GM20431 (cell line): ENCODE measurements at regions not wholly inside any gene's neighbourhood (a gene's known extent, or its start where the extent isn't known, plus 50 kb on each side); places are given as distances from the start of the nearest gene placed in this dataset.
"Not testable (repeated sequence)": the region's sequence is repeated elsewhere in the genome, so short reads cannot be mapped to it uniquely, and the experiment has no call there.

ENCODE experiments used
- in situ Hi-C: fragments of 300-500 bp; cut with MseI, MboI; formaldehyde crosslinking; loops from one replicate; pipeline ENCODE4 v1.15.0; 2020; ENCODE audit warnings: low sequenced_read_pairs; ENCODE audit not compliant: unreplicated experiment

GRCh38 chr4:89511776-89512175, 204.2 kb upstream of the GPRIN3 start:
- in situ Hi-C loops = no loop called here

- in situ Hi-C loops = no loop called here
These were observed 202.2 kb upstream of the GPRIN3 start for GRCh38 chr4:89509708-89510281.

- in situ Hi-C loops = no loop called here
These were observed 199.4 kb upstream of the GPRIN3 start for GRCh38 chr4:89506866-89507491.

- in situ Hi-C loops = no loop called here
These were observed 195.0 kb upstream of the GPRIN3 start for GRCh38 chr4:89502581-89502980.

GRCh38 chr4:89497517-89498308, 190.1 kb upstream of the GPRIN3 start:
- in situ Hi-C loops = no loop called here

GRCh38 chr4:89496851-89497250, 189.3 kb upstream of the GPRIN3 start:
- in situ Hi-C loops = no loop called here

- in situ Hi-C loops = no loop called here
These were observed 185.8 kb upstream of the GPRIN3 start for GRCh38 chr4:89493367-89493766.

- in situ Hi-C loops = no loop called here
These were observed 185.0 kb upstream of the GPRIN3 start for GRCh38 chr4:89492581-89493071.

GRCh38 chr4:89491761-89492160, 184.2 kb upstream of the GPRIN3 start:
- in situ Hi-C loops = no loop called here

- in situ Hi-C loops = not testable (repeated sequence)
These were observed 182.4 kb upstream of the GPRIN3 start for GRCh38 chr4:89489921-89490431.

GRCh38 chr4:89489338-89489771, 181.8 kb upstream of the GPRIN3 start:
- in situ Hi-C loops = no loop called here

GRCh38 chr4:89488736-89489135, 181.1 kb upstream of the GPRIN3 start:
- in situ Hi-C loops = no loop called here

GRCh38 chr4:89486673-89487072, 179.1 kb upstream of the GPRIN3 start:
- in situ Hi-C loops = no loop called here

- in situ Hi-C loops = no loop called here
These were observed 178.4 kb upstream of the GPRIN3 start for GRCh38 chr4:89486042-89486441.

GRCh38 chr4:89483833-89484232, 176.2 kb upstream of the GPRIN3 start:
- in situ Hi-C loops = no loop called here

GRCh38 chr4:89482926-89483595, 175.5 kb upstream of the GPRIN3 start:
- in situ Hi-C loops = no loop called here

GRCh38 chr4:89482251-89482650, 174.7 kb upstream of the GPRIN3 start:
- in situ Hi-C loops = no loop called here

- in situ Hi-C loops = no loop called here
These were observed 162.4 kb upstream of the GPRIN3 start for GRCh38 chr4:89469930-89470375.

- in situ Hi-C loops = no loop called here
These were observed 161.9 kb upstream of the GPRIN3 start for GRCh38 chr4:89469516-89469915.

- in situ Hi-C loops = no loop called here
These were observed 161.0 kb upstream of the GPRIN3 start for GRCh38 chr4:89468602-89469001.
